CD1c-positive myeloid dendritic cell (primary cell): ENCODE measurements at regions not wholly inside any gene's neighbourhood (a gene's known extent, or its start where the extent isn't known, plus 50 kb on each side); places are given as distances from the start of the nearest gene placed in this dataset.

Source experiments
- DNase-seq: peaks from one replicate; pipeline ENCODE4 v3.0.0-alpha.2; 2016; ENCODE audit errors: extremely low spot score

DNA sequence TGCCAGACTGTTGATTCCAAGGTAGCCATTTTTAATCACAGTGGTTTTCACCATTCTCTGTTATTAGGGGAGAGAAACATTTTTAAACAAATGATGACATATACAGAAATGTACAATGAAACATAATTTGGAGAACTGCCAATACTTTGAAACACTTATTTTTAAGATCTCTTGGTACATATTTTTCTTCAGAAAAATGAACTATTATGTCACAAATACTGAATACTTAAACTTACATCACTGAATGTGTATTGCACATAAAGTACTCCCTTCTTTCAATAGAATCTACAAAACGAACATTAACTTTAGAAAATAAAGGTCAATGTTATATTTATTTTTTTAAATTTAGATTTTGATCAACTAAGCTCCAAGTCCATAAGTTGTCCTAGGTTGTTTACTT is 71.7 kb upstream of the CPNE8 start:
- no peak for DNase-seq

DNA sequence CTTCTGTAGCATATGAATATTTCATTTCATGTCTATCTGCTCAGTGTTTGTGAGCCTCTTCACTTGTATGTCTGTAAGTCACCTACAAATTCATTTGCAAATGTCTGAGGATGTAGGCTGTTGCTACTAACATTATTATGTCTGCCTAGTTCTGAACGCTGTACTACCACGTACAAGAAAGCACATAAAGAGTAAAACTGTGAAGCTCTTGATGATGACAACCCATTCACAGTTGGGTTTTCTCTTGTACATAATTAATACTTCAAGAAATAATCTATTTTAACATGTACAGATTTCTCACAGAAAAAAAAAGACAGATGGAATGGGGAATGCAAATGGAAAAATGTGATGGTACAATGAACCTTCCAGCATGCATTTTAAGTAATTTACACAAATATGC is 64.3 kb upstream of the CPNE8 start:
- DNase-seq, result no peak

DNA sequence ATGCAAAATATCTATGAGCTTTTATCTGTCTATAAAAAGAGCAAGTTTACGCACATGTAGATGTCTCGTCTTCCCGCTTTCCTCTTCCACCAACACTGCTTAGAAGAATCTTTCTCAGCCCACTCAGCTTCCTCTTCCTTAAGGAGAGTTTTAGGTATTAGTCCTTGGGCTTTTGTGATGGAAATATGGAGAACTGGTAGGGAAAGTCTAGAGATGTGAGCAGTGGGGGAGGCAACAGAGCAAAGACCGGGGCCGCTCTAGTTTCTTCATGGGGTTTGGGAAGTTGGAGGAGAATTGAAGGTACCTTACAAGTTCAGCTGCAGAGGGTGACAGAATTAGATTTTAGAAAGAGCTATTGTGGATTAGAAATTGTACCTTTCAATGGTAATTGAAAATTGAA is 56.3 kb upstream of the CPNE8 start:
- no peak for DNase-seq

DNA sequence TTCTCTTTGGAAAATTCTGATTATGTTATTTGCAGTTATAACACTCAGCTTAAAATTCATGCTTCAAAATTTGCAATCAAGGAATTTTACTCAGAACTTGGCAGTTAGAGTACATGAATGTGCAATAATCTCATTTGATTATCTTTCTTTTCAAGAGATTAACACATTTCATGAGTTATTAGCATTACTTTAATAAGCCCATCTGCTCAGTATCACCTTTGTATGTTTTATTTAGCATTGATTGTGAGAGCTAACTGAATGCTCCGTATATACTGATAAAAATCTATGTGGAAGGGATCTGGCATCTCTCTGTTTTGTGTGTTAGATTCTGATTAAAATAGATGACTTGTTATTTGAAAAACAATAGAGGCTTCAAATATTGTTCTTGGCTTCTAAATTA is 55.6 kb upstream of the CPNE8 start:
- DNase-seq, result no peak

DNA sequence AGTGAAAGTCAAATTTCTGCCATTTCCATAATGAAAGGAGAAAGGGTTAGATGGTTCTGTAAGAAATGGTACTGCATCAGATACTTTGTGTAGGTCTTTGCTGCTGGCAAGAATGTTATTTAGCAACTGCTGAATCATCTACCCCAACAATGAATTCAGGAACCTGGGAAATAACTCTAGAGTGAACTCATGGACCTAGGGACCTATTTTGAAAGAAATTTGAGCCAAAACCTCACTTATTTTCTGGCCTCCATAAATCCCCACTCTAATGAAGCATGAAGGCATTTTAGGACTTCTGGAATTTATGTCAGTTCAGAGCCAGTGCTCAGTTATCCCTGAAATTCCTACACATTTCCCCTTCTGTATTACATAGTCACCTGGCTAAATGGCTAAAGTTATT is 50.9 kb upstream of the CPNE8 start:
- no peak for DNase-seq
